Stimulated activated CD8-positive, alpha-beta memory T cell treated with anti-CD3 and anti-CD28 coated beads, Interleukin-7, amount 100 ng/mL, for 4 hours (primary cell): ENCODE measurements at regions not wholly inside any gene's neighbourhood (a gene's known extent, or its start where the extent isn't known, plus 50 kb on each side); places are given as distances from the start of the nearest gene placed in this dataset.
"Not testable (repeated sequence)": the region's sequence is repeated elsewhere in the genome, so short reads cannot be mapped to it uniquely, and the experiment has no call there.

ENCODE experiments used
- DNase-seq, 2 donors: peaks; one replicate each; pipeline ENCODE4 v3.0.0-alpha.2; 2020; ENCODE audit warnings: low read depth in 2 of 2

DNA sequence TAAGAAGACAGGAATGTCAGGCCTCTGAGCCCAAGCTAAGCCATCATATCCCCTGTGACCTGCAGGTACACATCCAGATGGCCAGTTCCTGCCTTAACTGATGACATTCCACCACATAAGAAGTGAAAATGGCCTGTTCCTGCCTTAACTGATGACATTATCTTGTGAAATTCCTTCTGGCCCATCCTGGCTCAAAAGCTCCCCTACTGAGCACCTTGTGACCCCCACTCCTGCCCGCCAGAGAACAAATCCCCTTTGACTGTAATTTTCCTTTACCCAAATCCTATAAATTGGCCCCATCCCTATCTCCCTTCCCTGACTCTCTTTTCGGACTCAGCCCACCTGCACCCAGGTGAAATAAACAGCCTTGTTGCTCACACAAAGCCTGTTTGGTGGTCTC, 537.2 kb upstream of the CRIM1 start:
- not testable (repeated sequence) for DNase-seq

GRCh38 chr2:35814597-35814996, 541.0 kb upstream of the CRIM1 start:
- DNase-seq = not testable (repeated sequence)

GRCh38 chr2:35803126-35803525, 552.5 kb upstream of the CRIM1 start:
- no peak for DNase-seq

GRCh38 chr2:35794796-35795450, 560.7 kb upstream of the CRIM1 start:
- no peak for DNase-seq

DNA sequence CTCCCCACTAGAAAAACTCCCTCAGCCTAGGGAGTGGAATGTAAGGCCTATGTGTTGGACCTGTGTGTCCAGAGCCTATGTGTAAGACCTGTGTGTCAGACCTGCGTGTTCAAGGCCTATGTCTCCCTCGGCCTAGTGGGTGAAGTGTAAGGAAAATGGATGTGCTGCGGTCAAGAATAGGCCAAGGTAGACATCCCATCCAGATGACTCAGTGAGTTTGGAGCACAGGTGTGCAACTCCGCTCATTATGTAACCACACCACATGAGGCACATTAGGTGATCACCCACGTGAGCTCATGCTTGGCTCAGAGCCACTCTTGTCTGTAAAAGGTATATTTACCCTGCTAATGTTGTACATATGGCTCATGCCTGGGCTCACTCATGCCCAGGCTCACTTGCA, 565.3 kb upstream of the CRIM1 start:
- no peak for DNase-seq

GRCh38 chr2:35788543-35788942, 567.0 kb upstream of the CRIM1 start:
- no peak for DNase-seq

DNA sequence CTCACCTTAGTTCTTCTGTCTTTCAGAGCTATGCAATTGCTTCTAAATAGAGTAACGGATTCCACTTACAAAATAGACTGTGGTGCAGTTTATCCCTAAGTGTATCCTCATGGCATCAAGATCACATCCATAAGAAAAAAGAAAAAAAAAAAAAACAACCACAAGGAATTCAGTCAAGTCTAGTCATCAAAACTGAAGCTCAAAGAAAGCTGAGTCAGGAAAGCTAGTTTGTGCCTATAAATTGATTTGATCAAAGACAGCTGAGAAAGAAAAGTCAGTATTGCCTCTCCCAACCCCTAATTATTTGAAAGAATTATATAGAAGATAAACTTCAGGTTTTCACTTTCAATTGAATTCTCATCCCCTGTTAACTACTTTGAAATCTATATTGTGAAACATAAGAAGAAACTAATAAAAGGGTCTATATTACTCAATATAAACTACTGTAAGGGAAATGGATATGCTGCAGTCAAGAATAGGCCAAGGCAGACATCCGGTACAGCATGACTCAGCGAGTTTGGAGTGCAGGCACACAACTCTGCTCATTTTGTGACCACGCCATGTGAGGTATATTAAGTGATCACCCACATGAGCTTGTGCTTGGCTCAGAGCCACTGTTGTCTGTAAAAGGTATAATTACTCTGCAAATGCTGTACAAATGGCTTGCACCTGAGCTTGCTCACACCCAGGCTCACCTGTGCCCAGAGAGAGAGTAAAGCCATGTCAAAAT, 568.1 kb upstream of the CRIM1 start:
- no peak for DNase-seq

DNA sequence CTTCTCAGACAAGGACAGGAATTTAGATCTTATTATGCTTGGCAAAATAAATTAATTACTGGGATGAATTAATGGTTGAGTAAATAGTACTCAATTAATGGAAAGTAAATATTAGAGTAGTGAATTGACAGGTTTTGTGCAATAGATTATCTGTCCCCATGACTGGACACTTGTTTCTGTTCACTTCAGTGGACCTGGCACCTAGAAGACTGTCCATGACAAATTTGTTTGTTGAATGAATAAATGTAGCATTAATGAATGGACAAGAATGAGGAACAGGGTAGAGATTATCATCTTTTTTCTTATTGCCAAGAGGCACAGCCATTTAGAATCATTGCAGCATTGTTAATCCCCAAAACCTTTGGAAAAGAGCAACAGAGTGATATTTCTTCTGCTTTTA, 570.0 kb upstream of the CRIM1 start:
- no peak for DNase-seq

DNA sequence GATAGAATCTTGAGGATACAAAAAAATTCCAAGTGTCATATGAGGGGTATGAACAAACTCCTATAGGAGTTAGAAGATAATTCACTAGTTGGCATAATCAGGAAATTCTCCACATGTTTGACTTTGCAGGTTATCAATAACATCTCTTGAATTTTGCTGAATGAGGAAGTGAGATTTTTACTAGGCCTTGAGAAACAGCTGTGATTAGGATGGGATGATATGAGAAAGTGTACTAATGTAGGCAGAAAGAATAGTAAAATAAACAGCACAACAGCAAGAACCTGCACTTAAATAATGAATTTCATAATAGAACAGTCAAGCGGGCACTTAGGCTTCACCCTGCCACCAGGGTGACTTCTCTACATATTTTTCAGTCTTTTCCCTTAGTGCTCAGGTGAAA, 570.8 kb upstream of the CRIM1 start:
- DNase-seq = no peak

DNA sequence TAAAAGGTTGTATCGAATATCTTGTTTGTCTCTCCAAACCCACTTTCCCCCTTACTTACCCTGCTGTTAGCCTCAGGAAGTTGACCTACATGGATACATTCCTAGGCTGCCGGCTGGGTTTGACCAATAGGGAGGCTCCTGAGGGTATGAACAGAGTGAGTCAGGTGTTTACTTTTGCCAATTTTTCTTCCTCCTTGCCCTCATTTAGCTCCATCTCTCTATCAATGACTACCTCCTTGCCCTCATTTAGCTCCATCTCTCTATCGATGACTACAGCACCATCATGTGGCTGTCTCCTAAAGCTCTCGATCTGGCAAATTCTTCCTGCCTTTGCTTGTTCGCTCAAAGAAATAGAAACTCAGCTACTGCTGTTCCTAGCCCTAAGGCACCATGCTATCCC, 571.9 kb upstream of the CRIM1 start:
- no peak for DNase-seq

- DNase-seq = no peak
Observed at GRCh38 chr2:35741556-35741955, 614.0 kb upstream of the CRIM1 start.

- no peak for DNase-seq
Observed at GRCh38 chr2:35731674-35732073, 623.9 kb upstream of the CRIM1 start.

DNA sequence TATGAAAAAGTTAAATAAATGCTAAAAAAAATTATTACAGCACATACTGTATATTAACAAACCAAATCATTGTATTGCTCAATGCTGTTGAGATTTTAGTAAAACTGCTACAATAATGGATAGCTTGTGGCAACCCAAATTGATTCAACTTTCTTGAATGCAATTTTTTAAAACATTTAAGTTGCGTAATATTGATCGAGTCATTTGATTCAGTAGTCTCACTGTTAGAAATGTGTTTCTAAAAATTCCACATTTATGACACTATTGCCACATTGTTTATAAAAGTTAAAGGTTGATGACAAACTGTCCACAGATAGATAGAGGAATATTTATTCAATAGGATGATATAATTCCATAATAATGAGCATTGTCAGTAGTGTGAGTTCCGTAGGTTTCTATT, 640.7 kb upstream of the CRIM1 start:
- no peak for DNase-seq

- no peak for DNase-seq
Observed at GRCh38 chr2:35708411-35708923, 647.1 kb upstream of the CRIM1 start.

DNA sequence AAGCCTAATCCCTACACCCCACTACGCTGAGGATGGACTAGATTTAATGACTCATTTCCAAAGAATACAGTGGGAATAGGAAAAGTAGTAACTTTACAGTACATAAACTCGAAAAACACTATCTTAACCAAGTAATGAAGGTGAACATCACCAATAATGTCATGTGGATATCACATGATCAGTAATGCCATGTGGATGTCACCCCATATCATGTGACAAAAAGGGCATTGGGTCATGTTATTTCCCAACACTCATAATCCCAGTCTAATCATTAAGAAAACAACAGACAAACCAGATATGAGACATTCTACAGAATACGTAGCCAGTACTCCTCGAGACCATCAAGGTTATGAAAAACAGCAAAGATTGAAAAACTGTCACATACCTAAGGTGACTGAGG, 667.3 kb upstream of the CRIM1 start:
- DNase-seq = no peak

DNA sequence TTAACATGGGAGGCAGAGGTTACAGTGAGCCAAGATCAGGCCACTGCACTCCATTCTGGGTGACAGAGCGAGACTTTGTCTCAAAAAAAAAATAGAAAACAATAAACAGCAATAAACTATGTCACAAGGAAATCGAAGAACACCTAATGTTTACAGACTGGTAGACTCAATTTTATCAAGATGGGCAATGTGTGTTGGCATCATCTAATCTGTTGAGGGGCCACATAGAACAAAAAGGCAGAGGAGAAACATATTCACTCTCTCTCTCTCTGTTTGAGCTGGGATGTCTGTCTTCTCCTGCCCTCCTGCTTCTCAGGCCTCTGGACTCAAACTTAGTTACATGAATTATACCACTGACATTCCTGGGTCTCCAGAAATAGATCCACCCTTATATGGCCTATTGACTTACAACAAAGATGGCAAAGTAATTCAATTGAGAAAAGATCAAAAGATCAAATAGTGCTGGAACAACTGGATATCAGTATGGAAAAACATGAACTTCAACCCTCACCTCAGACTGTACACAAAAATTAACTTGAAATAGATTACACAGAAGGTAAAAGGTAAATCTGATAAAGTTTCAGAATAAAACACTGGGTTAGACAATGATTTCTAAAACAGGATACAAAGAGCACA, 703.8 kb upstream of the CRIM1 start:
- no peak for DNase-seq

DNA sequence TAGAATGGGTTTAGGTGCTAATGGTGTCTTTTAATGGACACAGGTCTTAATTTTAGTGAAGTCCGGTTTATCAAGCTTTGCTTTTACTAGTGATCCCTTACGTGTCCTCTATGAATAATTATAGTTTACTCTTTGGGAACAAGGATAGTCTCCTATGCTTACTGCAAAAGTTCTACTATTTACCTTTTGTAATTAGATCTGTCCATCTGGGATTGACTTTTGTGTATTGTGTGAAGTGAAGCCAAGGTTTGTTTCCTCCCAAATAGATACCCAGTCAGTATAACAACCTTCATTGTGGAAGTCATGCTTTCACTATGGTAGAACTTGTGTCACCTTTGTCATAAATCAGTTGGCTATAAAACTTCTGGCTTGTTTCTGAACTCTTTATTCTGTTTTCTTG, 740.9 kb upstream of the CRIM1 start:
- DNase-seq = no peak

GRCh38 chr2:35606394-35606793, 749.2 kb upstream of the CRIM1 start:
- no peak for DNase-seq

DNA sequence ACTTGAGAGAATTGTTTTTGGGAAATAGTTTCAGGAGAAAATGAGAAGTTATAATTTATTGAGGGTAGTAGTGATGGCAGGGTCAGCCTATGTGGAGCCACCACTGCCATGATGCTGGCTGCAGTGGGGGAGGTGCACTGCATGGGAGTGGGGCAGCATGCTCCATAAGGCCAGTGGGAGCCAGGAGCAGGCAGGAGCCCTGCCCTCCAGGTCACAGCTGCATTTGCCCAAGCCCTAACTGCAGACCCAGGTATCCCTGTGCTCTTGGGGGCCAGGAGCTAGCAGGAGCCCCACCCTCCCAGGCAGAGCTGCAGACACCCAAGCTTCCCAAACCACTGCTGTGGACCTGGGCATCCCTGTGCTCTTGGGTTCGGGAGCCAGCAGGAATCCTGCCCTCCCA, 757.3 kb upstream of the CRIM1 start:
- DNase-seq = no peak

DNA sequence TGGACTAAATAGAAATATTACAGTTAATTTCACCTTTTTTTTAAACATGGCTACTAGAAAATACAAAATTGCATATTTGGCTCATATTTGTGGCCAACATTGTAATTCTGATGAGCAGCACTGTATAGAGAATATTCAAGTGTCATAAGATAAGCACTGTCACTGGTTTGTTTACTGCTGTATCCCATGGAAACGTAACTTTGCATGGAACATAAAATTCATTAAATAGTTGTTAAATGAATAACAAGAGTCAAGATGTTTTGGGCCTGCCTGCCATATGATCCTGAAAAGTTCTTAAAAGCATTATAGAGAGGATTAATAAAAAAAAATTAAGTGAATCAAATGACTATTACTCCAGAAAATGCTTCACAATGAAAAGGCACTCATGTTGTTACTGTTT, 763.7 kb upstream of the CRIM1 start:
- no peak for DNase-seq

DNA sequence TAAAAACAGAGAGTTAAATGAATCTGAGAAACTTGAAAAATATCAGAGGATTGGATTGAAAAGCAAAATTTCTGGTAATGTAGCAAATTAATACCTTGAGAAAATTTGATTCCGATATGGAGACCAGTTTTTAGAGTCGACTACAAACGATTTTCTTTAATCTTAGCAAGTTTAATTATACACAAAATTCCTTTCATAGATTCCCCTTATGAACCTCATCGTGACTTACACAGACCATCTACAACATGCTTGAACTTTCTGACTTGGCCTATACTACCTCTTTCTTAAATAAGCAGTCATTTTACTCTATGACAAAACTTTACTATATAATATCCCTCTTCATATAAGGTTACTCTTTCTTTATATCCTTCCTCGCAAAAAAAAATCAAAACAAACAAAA, 769.6 kb upstream of the CRIM1 start:
- DNase-seq = no peak

- DNase-seq = no peak
Observed at GRCh38 chr2:35582637-35583036, 772.9 kb upstream of the CRIM1 start.

DNA sequence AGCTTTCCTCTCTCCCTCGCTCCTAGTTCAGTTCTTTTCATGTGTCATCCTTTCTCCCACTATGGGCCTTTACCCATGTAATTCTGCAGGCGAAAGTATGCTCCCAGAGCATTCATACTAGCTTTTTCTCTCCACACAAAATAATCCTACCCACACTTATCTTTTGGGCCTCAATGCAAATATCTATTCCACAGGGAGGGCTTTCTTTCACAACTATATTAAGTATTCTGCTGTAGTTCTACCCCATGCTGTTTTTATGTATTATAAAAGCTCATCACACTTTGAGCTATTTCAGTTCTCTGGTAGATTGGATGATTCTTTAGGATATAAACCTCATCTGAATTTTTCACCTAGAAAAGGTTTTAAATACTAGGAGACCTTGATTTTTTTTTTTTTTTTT, 774.6 kb upstream of the CRIM1 start:
- no peak for DNase-seq
